Thoracic aorta (tissue), 2 donors: ENCODE measurements at regions not wholly inside any gene's neighbourhood (a gene's known extent, or its start where the extent isn't known, plus 50 kb on each side); places are given as distances from the start of the nearest gene placed in this dataset.

Experiments
- ATAC-seq: fragments of 150-250 bp; one replicate; pipeline ENCODE4 v1.8.0; 2017; ENCODE audit warnings: low read depth; ENCODE audit not compliant: insufficient number of reproducible peaks, low FRiP score
- DNase-seq: peaks from one replicate; pipeline ENCODE4 v3.0.0-alpha.2; 2020; ENCODE audit warnings: low spot score
- H3K27ac ChIP-seq, 2 donors: fragments of 200-600 bp; sonication (generic); 1 replicate in 1 of 2; 2 replicates in 1 of 2; pipeline ENCODE4 v1.5.1; 2016; ENCODE audit warnings: mild to moderate bottlenecking in 2 of 2, moderate library complexity in 2 of 2
- H3K27me3 ChIP-seq: fragments of 200-600 bp; sonication (generic); replicated peaks from 2 replicates; pipeline ENCODE4 v1.6.0; 2016; ENCODE audit warnings: mild to moderate bottlenecking; ENCODE audit not compliant: insufficient read depth
- H3K36me3 ChIP-seq: fragments of 200-600 bp; sonication (generic); one replicate; pipeline ENCODE4 v1.5.1; 2016
- H3K4me1 ChIP-seq, 2 donors: fragments of 200-600 bp; sonication (generic); 1 replicate in 1 of 2; 2 replicates in 1 of 2; pipeline versions ENCODE4 v1.5.1 to v1.6.0; 2016; ENCODE audit warnings: low read depth in 2 of 2, mild to moderate bottlenecking in 1 of 2; ENCODE audit not compliant: control insufficient read depth in 1 of 2
- H3K4me3 ChIP-seq: fragments of 200-600 bp; sonication (generic); 2 replicates; pipeline ENCODE4 v1.5.1; 2016; ENCODE audit warnings: mild to moderate bottlenecking
- H3K9me3 ChIP-seq: fragments of 200-600 bp; sonication (generic); 2 replicates; pipeline ENCODE4 v1.5.1; 2016
- TF ChIP-seq, protein P1 (sequence below): fragments of 200-600 bp; sonication (generic); IDR thresholded peaks from one replicate; pipeline ENCODE4 v1.5.1; 2019; ENCODE audit warnings: antibody characterized with exemption

DNA sequence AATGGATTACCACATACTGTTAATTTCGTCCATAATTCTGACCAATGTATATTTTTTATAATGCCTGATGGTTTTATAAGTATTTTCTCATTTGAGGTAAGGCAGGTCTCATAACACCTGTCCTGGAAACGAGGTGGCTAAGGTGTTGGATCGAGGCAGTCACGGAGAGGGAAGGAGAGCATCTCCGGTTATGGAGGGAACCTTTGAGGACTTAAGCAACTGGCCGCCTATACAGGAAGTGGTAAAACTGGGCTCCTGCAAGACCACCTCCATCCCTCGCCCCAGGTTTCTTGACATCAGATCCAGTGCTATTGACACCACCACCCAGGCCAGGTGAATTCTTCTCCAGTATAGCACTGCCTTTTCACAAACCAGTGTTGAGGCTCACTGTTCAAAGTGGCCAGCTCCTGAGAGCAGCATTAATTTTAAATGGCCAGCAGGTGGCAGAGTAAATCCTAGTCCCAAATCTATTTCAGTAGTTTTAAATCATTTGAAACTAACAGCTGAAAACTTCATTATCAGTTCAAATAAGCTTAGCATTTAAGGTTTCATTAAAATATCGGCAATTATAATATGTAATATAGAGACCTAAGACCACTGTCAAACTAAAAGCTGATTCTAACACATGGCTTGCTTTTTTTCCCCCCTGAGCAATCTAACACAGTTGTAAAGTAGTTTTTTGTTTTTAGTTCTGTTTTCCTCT lies 100.8 kb downstream of the PPM1A start:
- DNase-seq: no peak
- Histone ChIP-seq H3K9me3 (no peaks in the 10 kb centered on the region), H3K27me3 (no peaks in the 10 kb centered on the region), H3K4me3 (peak overlapping the region; percentile 37), H3K4me1 (peaks cover 4% of the 10 kb centered on the region in 2 donors), H3K27ac (no peak overlapping the region), H3K36me3 (no peaks in the 10 kb centered on the region)
- no peak for ATAC-seq
- TF ChIP-seq, protein P1, sequence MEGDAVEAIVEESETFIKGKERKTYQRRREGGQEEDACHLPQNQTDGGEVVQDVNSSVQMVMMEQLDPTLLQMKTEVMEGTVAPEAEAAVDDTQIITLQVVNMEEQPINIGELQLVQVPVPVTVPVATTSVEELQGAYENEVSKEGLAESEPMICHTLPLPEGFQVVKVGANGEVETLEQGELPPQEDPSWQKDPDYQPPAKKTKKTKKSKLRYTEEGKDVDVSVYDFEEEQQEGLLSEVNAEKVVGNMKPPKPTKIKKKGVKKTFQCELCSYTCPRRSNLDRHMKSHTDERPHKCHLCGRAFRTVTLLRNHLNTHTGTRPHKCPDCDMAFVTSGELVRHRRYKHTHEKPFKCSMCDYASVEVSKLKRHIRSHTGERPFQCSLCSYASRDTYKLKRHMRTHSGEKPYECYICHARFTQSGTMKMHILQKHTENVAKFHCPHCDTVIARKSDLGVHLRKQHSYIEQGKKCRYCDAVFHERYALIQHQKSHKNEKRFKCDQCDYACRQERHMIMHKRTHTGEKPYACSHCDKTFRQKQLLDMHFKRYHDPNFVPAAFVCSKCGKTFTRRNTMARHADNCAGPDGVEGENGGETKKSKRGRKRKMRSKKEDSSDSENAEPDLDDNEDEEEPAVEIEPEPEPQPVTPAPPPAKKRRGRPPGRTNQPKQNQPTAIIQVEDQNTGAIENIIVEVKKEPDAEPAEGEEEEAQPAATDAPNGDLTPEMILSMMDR: peak; percentile 57

DNA sequence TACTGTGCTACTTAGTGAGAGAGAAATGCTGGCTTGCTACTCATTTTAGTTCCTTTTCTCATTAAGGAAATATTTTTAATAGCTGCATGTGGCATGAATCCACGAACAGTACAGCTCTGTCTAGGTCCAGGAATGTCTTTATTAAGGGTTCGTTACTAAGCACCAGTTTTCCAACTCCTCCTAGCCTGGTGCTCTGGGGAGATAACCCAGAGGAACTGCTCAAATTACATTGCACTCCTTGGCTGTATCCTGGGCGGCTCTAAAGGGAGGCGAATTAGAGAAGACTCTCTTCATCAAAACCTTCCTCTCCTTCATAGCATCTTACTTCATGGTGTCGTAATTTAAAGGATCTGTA lies 101.3 kb downstream of the PPM1A start:
- Histone ChIP-seq H3K4me3 (peak overlapping the region; percentile 37), H3K9me3 (no peaks in the 10 kb centered on the region), H3K4me1 (peaks cover 4% of the 10 kb centered on the region in 2 donors), H3K27ac (no peak overlapping the region), H3K27me3 (no peaks in the 10 kb centered on the region), H3K36me3 (no peaks in the 10 kb centered on the region)
- DNase-seq (no peak), ATAC-seq (no peak)
- TF ChIP-seq, protein P1: no peak

DNA sequence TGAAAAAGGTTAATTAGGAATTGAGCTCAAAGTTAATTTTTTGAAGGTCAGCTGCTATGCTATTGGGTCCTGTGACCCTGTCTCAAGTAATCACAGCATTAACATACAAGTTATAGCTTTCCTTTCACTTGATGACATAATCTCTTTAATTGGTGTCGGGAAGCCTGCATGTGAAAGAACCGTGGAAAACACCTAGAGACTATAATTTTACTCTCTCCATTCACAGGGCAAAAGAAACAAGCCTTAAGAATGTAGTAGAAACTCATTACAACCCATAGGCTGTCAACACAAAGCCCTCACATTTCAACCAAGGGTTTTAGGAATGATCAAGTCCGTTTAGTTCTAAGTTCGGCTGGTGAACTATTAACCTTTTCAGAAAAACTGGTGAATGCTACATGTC lies 104.4 kb downstream of the PPM1A start:
- H3K4me3 ChIP-seq: no peak overlapping the region
- no peaks in the 10 kb centered on the region for H3K36me3 ChIP-seq
- TF ChIP-seq, protein P1: no peak
- H3K9me3 ChIP-seq: no peaks in the 10 kb centered on the region
- no peak overlapping the region for H3K27ac ChIP-seq
- H3K27me3 ChIP-seq: no peaks in the 10 kb centered on the region
- peaks cover 4% of the 10 kb centered on the region in 2 donors for H3K4me1 ChIP-seq
- ATAC-seq (no peak), DNase-seq (no peak)

DNA sequence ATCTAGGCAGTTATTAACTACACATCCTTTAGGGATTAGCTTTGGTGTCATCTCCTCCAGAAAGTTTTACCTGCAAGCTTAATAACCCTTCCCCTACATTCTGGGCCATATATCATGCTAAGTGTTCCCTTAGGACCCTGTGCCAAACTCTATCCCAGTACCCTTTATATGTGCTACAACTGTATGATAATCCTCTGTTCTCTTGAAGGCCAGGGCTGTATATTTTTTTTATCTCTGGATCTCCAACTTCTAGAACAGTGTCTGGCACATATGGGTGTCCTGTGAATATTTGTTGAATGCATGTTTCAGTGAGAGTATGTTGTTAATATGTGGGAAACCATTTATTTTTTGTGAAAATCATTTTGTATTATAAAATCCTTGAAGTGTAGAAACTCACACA lies 106.7 kb downstream of the PPM1A start:
- Histone ChIP-seq H3K9me3 (no peaks in the 10 kb centered on the region), H3K4me3 (no peak overlapping the region), H3K4me1 (no peaks in the 10 kb centered on the region), H3K27ac (no peak overlapping the region), H3K27me3 (no peaks in the 10 kb centered on the region), H3K36me3 (no peaks in the 10 kb centered on the region)
- TF ChIP-seq, protein P1: no peak
- no peak for DNase-seq
- no peak for ATAC-seq

DNA sequence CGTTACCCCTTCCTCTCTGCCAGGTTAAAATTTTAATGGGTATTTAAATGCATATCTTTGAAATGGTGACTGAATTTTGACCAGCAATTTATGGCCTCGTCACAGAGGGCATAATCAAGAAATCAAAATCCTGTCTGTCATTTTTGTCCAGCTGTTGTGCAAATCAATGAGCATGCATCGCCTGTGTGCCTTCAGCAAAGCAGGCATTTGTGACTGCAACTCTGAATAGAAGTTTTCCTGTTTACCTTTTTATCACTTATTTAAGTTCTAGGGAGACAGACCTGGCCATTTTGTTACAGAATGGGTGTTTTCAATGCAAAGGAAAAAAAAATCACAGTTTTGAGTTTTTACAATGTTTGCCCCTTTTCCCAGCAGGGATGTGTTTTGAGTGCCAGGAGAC lies 107.4 kb downstream of the PPM1A start:
- Histone ChIP-seq H3K27ac (no peak overlapping the region), H3K36me3 (no peaks in the 10 kb centered on the region), H3K4me3 (no peak overlapping the region), H3K27me3 (no peaks in the 10 kb centered on the region), H3K9me3 (no peaks in the 10 kb centered on the region), H3K4me1 (no peaks in the 10 kb centered on the region)
- no peak for ATAC-seq
- DNase-seq: no peak
- TF ChIP-seq, protein P1: no peak
